Renal pelvis (tissue), 1 donor: ENCODE measurements at regions not wholly inside any gene's neighbourhood (a gene's known extent, or its start where the extent isn't known, plus 50 kb on each side); places are given as distances from the start of the nearest gene placed in this dataset.

Experiments used
- DNase-seq: peaks from one replicate; pipeline ENCODE4 v3.0.0-alpha.2; 2013

GRCh38 chr12:71236133-71236660 lies 78.4 kb upstream of the TSPAN8 start:
- no peak for DNase-seq

GRCh38 chr12:71233083-71233482 lies 75.3 kb upstream of the TSPAN8 start:
- DNase-seq: no peak

GRCh38 chr12:71230542-71230941 lies 72.7 kb upstream of the TSPAN8 start:
- no peak for DNase-seq

GRCh38 chr12:71223139-71223538 lies 65.3 kb upstream of the TSPAN8 start:
- no peak for DNase-seq

- DNase-seq: no peak
These were observed 64.6 kb upstream of the TSPAN8 start for GRCh38 chr12:71222436-71222835.

GRCh38 chr12:71220260-71220659 lies 62.5 kb upstream of the TSPAN8 start:
- no peak for DNase-seq

GRCh38 chr12:71219224-71219623 lies 61.4 kb upstream of the TSPAN8 start:
- DNase-seq: no peak

- DNase-seq: no peak
These were observed 60.8 kb upstream of the TSPAN8 start for GRCh38 chr12:71218616-71219015.

GRCh38 chr12:71216725-71217579 lies 59.2 kb upstream of the TSPAN8 start:
- peak; percentile 19 for DNase-seq

- peak; percentile 4 for DNase-seq
These were observed 56.9 kb upstream of the TSPAN8 start for GRCh38 chr12:71214511-71215285.

GRCh38 chr12:71208053-71208685 lies 50.4 kb upstream of the TSPAN8 start:
- no peak for DNase-seq
